Mesenchymal stem cell (in vitro differentiated cells and primary cell): ENCODE measurements at regions not wholly inside any gene's neighbourhood (a gene's known extent, or its start where the extent isn't known, plus 50 kb on each side); places are given as distances from the start of the nearest gene placed in this dataset.

ENCODE experiments used
- DNase-seq: peaks from one replicate; pipeline ENCODE4 v3.0.0-alpha.2; 2013
- H2AFZ ChIP-seq: one replicate; pipeline ENCODE4 v1.6.1; 2013; ENCODE audit warnings: low read depth, mild to moderate bottlenecking, control low read depth, inconsistent platforms, low read length, moderate library complexity
- H2AK5ac ChIP-seq: 2 replicates; pipeline ENCODE4 v1.6.1; 2013; ENCODE audit warnings: low read length, moderate library complexity, mild to moderate bottlenecking, inconsistent platforms; ENCODE audit not compliant: severe bottlenecking
- H2BK120ac ChIP-seq: one replicate; pipeline ENCODE4 v1.6.1; 2013; ENCODE audit warnings: low read depth, mild to moderate bottlenecking, inconsistent platforms, low read length, moderate library complexity
- H2BK12ac ChIP-seq, 2 experiments: one replicate each; pipeline ENCODE4 v1.6.1; 2013; ENCODE audit warnings: inconsistent platforms in 2 of 2, low read length in 2 of 2, mild to moderate bottlenecking in 2 of 2, moderate library complexity in 2 of 2, control low read depth in 1 of 2
- H2BK15ac ChIP-seq: one replicate; pipeline ENCODE4 v1.6.1; 2013; ENCODE audit warnings: mild to moderate bottlenecking, low read depth, inconsistent platforms; ENCODE audit not compliant: poor library complexity, severe bottlenecking
- H2BK5ac ChIP-seq: 2 replicates; pipeline ENCODE4 v1.6.1; 2013; ENCODE audit warnings: low read depth, mild to moderate bottlenecking, low read length, control low read depth, inconsistent platforms; ENCODE audit not compliant: poor library complexity, severe bottlenecking
- H3K14ac ChIP-seq, 2 experiments: one replicate each; pipeline ENCODE4 v1.6.1; 2013; ENCODE audit warnings: inconsistent platforms in 2 of 2, low read length in 2 of 2, control low read depth in 1 of 2, mild to moderate bottlenecking in 1 of 2, moderate library complexity in 1 of 2
- H3K18ac ChIP-seq, 2 experiments: one replicate each; pipeline ENCODE4 v1.6.1; 2013; ENCODE audit warnings: inconsistent platforms in 2 of 2, low read length in 2 of 2, control low read depth in 1 of 2, low read depth in 1 of 2, mild to moderate bottlenecking in 1 of 2
- H3K23ac ChIP-seq, 2 experiments: one replicate each; pipeline ENCODE4 v1.6.1; 2013; ENCODE audit warnings: inconsistent platforms in 2 of 2, low read length in 2 of 2, mild to moderate bottlenecking in 2 of 2, moderate library complexity in 2 of 2, control low read depth in 1 of 2
- H3K27ac ChIP-seq: 2 replicates; pipeline ENCODE4 v1.5.1; 2013; ENCODE audit warnings: mild to moderate bottlenecking, moderate library complexity, low read length, control low read depth, inconsistent platforms; ENCODE audit not compliant: poor library complexity, severe bottlenecking
- H3K27me3 ChIP-seq, 2 experiments: 2 replicates each; pipeline versions ENCODE4 v1.6.1 to v1.7.0; 2013; ENCODE audit warnings: low read length in 2 of 2, mild to moderate bottlenecking in 2 of 2, moderate library complexity in 2 of 2, control low read depth in 1 of 2, inconsistent platforms in 1 of 2; ENCODE audit not compliant: control insufficient read depth in 1 of 2, insufficient read depth in 1 of 2
- H3K36me3 ChIP-seq, 2 experiments: 2 replicates each; pipeline versions ENCODE4 v1.6.1 to v1.7.0; 2013; ENCODE audit warnings: low read length in 2 of 2, control low read depth in 1 of 2, inconsistent platforms in 1 of 2, low read depth in 1 of 2, mild to moderate bottlenecking in 1 of 2; ENCODE audit not compliant: insufficient read depth in 2 of 2, control insufficient read depth in 1 of 2
- H3K4ac ChIP-seq, 2 experiments: one replicate each; pipeline ENCODE4 v1.6.1; 2013; ENCODE audit warnings: inconsistent platforms in 2 of 2, low read length in 2 of 2, mild to moderate bottlenecking in 2 of 2, moderate library complexity in 2 of 2, control low read depth in 1 of 2, low read depth in 1 of 2
- H3K4me1 ChIP-seq: 2 replicates; pipeline ENCODE4 v1.6.1; 2013; ENCODE audit warnings: low read depth, low read length, control low read depth; ENCODE audit not compliant: control insufficient read depth, insufficient read depth
- H3K4me2 ChIP-seq: 2 replicates; pipeline ENCODE4 v1.6.1; 2013; ENCODE audit warnings: low read length, mild to moderate bottlenecking, inconsistent platforms; ENCODE audit not compliant: poor library complexity, severe bottlenecking
- H3K4me3 ChIP-seq, 2 experiments: 2 replicates each; pipeline versions ENCODE4 v1.5.1 to v1.7.0; 2013; ENCODE audit warnings: low read length in 2 of 2, mild to moderate bottlenecking in 2 of 2, control low read depth in 1 of 2, low read depth in 1 of 2; ENCODE audit not compliant: insufficient read depth in 1 of 2
- H3K79me1 ChIP-seq: replicated peaks from 2 replicates; pipeline ENCODE4 v1.6.1; 2013; ENCODE audit warnings: mild to moderate bottlenecking, control low read depth, low read length, inconsistent platforms; ENCODE audit not compliant: poor library complexity, severe bottlenecking
- H3K9ac ChIP-seq: 2 replicates; pipeline ENCODE4 v1.7.0; 2013; ENCODE audit warnings: mild to moderate bottlenecking, low read length, moderate library complexity
- H3K9me3 ChIP-seq: 2 replicates; pipeline ENCODE4 v1.7.0; 2013; ENCODE audit warnings: mild to moderate bottlenecking, low read length; ENCODE audit not compliant: control insufficient read depth
- H4K8ac ChIP-seq: one replicate; pipeline ENCODE4 v1.6.1; 2013; ENCODE audit warnings: inconsistent platforms, mild to moderate bottlenecking, low read length, moderate library complexity
- H4K91ac ChIP-seq: one replicate; pipeline ENCODE4 v1.6.1; 2013; ENCODE audit warnings: mild to moderate bottlenecking, low read length, inconsistent platforms
- WGBS: methylation state at CpG from one replicate; pipeline ENCODE4 v1.1.7; 2013; ENCODE audit warnings: mixed read lengths; 5-methylcytosine and 5-hydroxymethylcytosine counted together

DNA sequence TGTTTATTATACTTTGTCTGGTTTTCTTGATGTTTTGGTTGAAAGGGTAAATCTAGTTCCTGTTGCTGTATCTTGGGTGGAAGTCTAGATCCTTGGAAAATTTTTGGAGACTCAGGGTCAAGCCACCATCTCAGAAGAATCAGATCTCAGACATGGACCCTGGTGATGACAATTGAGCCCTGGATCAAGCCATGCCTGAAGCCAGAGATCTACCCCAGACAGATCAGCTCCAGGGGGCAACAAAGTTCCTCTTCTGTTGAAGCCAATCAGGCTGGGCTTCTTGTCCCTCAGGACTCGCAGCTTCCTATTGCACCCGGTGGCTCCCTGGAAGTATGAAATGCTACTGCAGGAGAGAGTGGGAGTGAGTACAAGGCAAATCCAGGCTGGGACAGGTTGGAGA lies 106.9 kb downstream of the UNCX start:
- no peak overlapping the region for H3K4me3 ChIP-seq
- H3K9ac ChIP-seq: no peak overlapping the region
- H3K14ac ChIP-seq: no peak overlapping the region
- H3K4me2 ChIP-seq: no peak overlapping the region
- H3K27ac ChIP-seq: no peak overlapping the region
- no peaks in the 10 kb centered on the region for H3K36me3 ChIP-seq
- WGBS: 95% methylated on average over 2 of the region's 2 CpGs
- H4K91ac ChIP-seq: no peak overlapping the region
- no peak overlapping the region for H2AK5ac ChIP-seq
- no peak overlapping the region for H4K8ac ChIP-seq
- no peak overlapping the region for H2BK5ac ChIP-seq
- H3K4me1 ChIP-seq: no peaks in the 10 kb centered on the region
- H2BK120ac ChIP-seq: no peak overlapping the region
- H3K9me3 ChIP-seq: peaks cover 12% of the 10 kb centered on the region
- H3K23ac ChIP-seq: no peak overlapping the region
- no peak overlapping the region for H3K18ac ChIP-seq
- H2BK15ac ChIP-seq: no peak overlapping the region
- peaks cover 19 to 28% of the 10 kb centered on the region in 2 experiments for H3K27me3 ChIP-seq
- H3K4ac ChIP-seq: no peak overlapping the region
- H2AFZ ChIP-seq: no peak overlapping the region
- H2BK12ac ChIP-seq: no peak overlapping the region
- H3K79me1 ChIP-seq: no peaks in the 10 kb centered on the region
- DNase-seq: no peak

DNA sequence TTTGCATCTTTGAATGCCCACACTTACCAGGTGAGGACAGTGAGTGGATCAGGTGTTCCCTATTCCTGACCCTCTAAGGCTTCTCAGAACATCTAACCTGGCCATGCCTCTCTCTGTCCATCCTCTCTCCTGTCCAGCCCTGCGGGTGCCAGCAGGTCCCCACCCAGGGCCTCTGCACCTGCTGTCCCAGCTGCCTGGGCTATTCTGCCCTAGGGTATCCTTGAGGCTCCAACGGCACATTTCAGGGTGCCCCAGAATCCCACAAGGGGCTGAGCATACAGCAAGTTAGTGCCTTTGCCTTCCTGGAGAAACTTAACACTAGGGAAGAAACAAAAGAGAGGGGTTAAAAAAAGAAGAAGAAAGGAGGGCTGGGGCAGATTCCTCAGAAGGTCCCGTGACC lies 107.4 kb downstream of the UNCX start:
- Histone ChIP-seq H4K8ac (no peak overlapping the region), H2BK12ac (no peak overlapping the region), H3K14ac (no peak overlapping the region), H2BK120ac (no peak overlapping the region), H3K4me3 (no peak overlapping the region), H3K18ac (no peak overlapping the region), H2BK15ac (no peak overlapping the region), H3K4ac (no peak overlapping the region), H3K4me2 (no peak overlapping the region), H3K79me1 (no peaks in the 10 kb centered on the region), H2BK5ac (no peak overlapping the region), H3K36me3 (no peaks in the 10 kb centered on the region), H3K4me1 (no peaks in the 10 kb centered on the region), H2AK5ac (no peak overlapping the region), H3K9me3 (peaks cover 12% of the 10 kb centered on the region), H3K23ac (peak overlapping the region in 1 of 2 experiments; percentile 17), H3K27me3 (peaks cover 19 to 28% of the 10 kb centered on the region in 2 experiments), H4K91ac (no peak overlapping the region), H3K9ac (no peak overlapping the region), H3K27ac (no peak overlapping the region), H2AFZ (no peak overlapping the region)
- WGBS: 91% methylated on average over 3 of the region's 3 CpGs
- no peak for DNase-seq

DNA sequence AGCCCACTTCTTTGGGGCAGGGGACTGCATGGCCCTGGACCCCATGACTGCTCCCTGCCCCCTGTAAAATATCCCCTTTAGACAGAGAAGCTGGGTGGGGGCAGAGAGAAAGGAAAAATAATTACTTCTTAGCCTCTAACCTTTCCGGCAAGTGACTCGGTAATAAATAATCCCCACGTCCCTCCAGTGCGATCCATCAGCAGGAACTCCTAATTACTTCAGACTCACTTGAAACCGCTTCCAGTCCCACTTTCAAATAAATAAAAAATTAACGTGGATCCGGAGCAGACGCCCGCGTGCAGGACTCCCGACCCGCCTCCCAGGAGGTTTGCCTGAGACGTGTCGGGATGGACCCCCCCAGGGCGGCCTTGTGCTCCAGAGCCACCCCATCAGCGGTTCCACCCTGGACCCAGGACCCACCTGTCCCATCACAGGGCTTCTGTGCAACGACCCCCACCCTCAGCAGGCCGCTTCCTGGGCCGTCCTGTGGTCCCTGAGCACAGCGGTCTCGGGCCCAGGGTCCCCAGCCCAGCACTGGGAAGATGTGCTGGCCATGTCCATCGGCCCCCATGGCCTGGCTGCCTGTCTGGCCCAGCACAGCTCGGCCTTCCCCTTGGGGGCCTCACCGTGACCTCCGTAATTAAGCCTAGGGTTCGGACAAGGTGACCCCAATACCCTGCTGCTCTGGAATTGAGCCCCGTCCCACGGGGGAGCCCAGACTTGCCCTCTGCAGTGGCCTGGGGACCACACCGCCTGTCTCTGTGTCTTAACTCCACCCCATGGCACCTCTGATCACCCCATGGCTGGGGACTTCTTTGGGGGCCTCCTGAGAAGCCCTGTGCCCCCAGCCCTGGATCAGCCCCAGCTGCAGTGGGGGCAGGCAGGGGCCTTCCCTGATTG lies 108.0 kb downstream of the UNCX start:
- DNase-seq: no peak
- Histone ChIP-seq H3K4me2 (no peak overlapping the region), H2AK5ac (no peak overlapping the region), H3K79me1 (no peaks in the 10 kb centered on the region), H3K36me3 (no peaks in the 10 kb centered on the region), H3K9me3 (peaks cover 12% of the 10 kb centered on the region), H4K8ac (no peak overlapping the region), H3K27ac (no peak overlapping the region), H2BK12ac (no peak overlapping the region), H2AFZ (no peak overlapping the region), H3K27me3 (peaks cover 20 to 33% of the 10 kb centered on the region in 2 experiments), H3K4me3 (no peak overlapping the region), H3K23ac (no peak overlapping the region), H3K9ac (no peak overlapping the region), H3K14ac (no peak overlapping the region), H3K4ac (no peak overlapping the region), H4K91ac (peak overlapping the region; percentile 10), H3K18ac (no peak overlapping the region), H2BK5ac (no peak overlapping the region), H2BK15ac (no peak overlapping the region), H2BK120ac (no peak overlapping the region), H3K4me1 (no peaks in the 10 kb centered on the region)
- WGBS: 79% methylated on average over 29 of the region's 29 CpGs

DNA sequence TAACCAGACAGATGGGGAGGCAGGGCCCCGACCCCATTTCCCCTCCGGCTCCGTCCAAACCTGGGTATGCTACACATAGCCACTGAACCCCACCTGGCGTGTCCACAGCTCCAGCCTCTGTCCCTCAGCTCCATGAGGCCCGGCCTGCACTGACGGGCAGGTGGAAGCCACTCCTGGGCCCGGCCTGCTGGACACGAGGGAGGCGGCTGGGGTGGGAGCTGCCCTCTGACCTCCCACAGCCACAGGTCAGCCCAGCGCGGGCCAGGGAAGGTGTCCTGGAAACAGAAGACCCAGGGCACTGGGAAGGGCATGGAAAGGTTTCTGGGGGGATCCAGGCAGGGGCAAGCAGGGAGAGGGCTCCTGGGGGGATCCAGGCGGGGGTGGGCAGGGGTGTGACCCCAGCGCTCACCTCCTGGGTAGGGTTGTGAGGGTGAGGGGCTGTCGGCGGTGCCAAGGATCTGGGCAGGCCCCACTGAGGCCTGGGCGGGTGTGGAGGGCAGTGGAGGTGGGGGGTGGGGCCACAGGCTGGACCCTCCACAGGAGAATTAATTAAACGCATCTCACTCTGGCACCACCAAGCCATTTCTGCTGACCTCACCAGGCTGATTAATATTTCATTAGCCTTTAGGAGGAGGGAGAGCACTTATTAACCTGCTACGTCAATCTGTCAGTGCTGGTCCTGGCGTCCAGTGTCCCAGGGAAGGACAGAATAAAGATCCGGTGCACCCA lies 108.9 kb downstream of the UNCX start:
- Histone ChIP-seq H2BK12ac (no peak overlapping the region), H4K91ac (peak overlapping the region; percentile 10)

More for the DNA sequence above, 108.9 kb downstream of the UNCX start:
- H3K27ac ChIP-seq: no peak overlapping the region
- no peak for DNase-seq
- no peak overlapping the region for H3K18ac ChIP-seq
- no peak overlapping the region for H3K23ac ChIP-seq
- no peaks in the 10 kb centered on the region for H3K4me1 ChIP-seq
- H3K79me1 ChIP-seq: no peaks in the 10 kb centered on the region
- no peak overlapping the region for H3K14ac ChIP-seq
- peaks cover 25 to 41% of the 10 kb centered on the region in 2 experiments for H3K27me3 ChIP-seq
- no peak overlapping the region for H2BK120ac ChIP-seq
- no peak overlapping the region for H3K4me2 ChIP-seq
- H3K9me3 ChIP-seq: peaks cover 8% of the 10 kb centered on the region
- H2BK15ac ChIP-seq: no peak overlapping the region
- H3K36me3 ChIP-seq: no peaks in the 10 kb centered on the region
- no peak overlapping the region for H2BK5ac ChIP-seq
- H2AK5ac ChIP-seq: no peak overlapping the region
- no peak overlapping the region for H2AFZ ChIP-seq
- no peak overlapping the region for H3K4ac ChIP-seq
- no peak overlapping the region for H3K4me3 ChIP-seq
- H4K8ac ChIP-seq: no peak overlapping the region
- 78% methylated on average over 18 of the region's 20 CpGs for WGBS
- no peak overlapping the region for H3K9ac ChIP-seq
